ENCODE measurements at regions not wholly inside any gene's neighbourhood (a gene's known extent, or its start where the extent isn't known, plus 50 kb on each side); places are given as distances from the start of the nearest gene placed in this dataset.

GRCh38 chr9:85417674-85418073 lies 324.1 kb downstream of the AGTPBP1 start:
- Histone ChIP-seq H3K27me3 (ENCODE audit: control insufficient read depth in 1 of 2, insufficient read depth in 2 of 2, low read length in 2 of 2) (no peaks in the 10 kb centered on the region), H3K27ac (ENCODE audit: low read depth in 2 of 2, low read length in 1 of 2) (no peak overlapping the region), H3K9me3 (ENCODE audit: control insufficient read depth in 2 of 2, insufficient read depth in 1 of 2, low read depth in 1 of 2, low read length in 1 of 2) (peaks cover 0 to 1% of the 10 kb centered on the region in 2 donors), H3K4me3 (ENCODE audit: low read depth in 1 of 2, low read length in 2 of 2) (no peak overlapping the region), H3K36me3 (ENCODE audit: control insufficient read depth in 2 of 2, insufficient read depth in 2 of 2, low read length in 1 of 2) (no peaks in the 10 kb centered on the region), H3K4me1 (ENCODE audit: control insufficient read depth in 2 of 2, insufficient read depth in 2 of 2, low read length in 1 of 2) (no peaks in the 10 kb centered on the region)
- WGBS, 2 donors = 81 to 85% methylated on average over 3 of the region's 3 CpGs

- no peaks in the 10 kb centered on the region for H3K36me3 ChIP-seq (ENCODE audit: control insufficient read depth in 2 of 2, insufficient read depth in 2 of 2, low read length in 1 of 2)
- H3K27me3 ChIP-seq (ENCODE audit: control insufficient read depth in 1 of 2, insufficient read depth in 2 of 2, low read length in 2 of 2) = no peaks in the 10 kb centered on the region
- H3K27ac ChIP-seq (ENCODE audit: low read depth in 2 of 2, low read length in 1 of 2) = no peak overlapping the region
- WGBS, 2 donors = 64 to 70% methylated on average over 1 of the region's 1 CpG
- H3K9me3 ChIP-seq (ENCODE audit: control insufficient read depth in 2 of 2, insufficient read depth in 1 of 2, low read depth in 1 of 2, low read length in 1 of 2) = no peaks in the 10 kb centered on the region
- H3K4me1 ChIP-seq (ENCODE audit: control insufficient read depth in 2 of 2, insufficient read depth in 2 of 2, low read length in 1 of 2) = no peaks in the 10 kb centered on the region
- no peak overlapping the region for H3K4me3 ChIP-seq (ENCODE audit: low read depth in 1 of 2, low read length in 2 of 2)
These were observed 325.0 kb downstream of the AGTPBP1 start for GRCh38 chr9:85416715-85417114.

GRCh38 chr9:85414390-85414789 lies 327.4 kb downstream of the AGTPBP1 start:
- H3K27me3 ChIP-seq (ENCODE audit: control insufficient read depth in 1 of 2, insufficient read depth in 2 of 2, low read length in 2 of 2) = no peaks in the 10 kb centered on the region
- H3K36me3 ChIP-seq (ENCODE audit: control insufficient read depth in 2 of 2, insufficient read depth in 2 of 2, low read length in 1 of 2) = no peaks in the 10 kb centered on the region
- 52 to 63% methylated on average over 5 of the region's 5 CpGs for WGBS, 2 donors
- no peaks in the 10 kb centered on the region for H3K9me3 ChIP-seq (ENCODE audit: control insufficient read depth in 2 of 2, insufficient read depth in 1 of 2, low read depth in 1 of 2, low read length in 1 of 2)
- H3K4me3 ChIP-seq (ENCODE audit: low read depth in 1 of 2, low read length in 2 of 2) = no peak overlapping the region
- H3K4me1 ChIP-seq (ENCODE audit: control insufficient read depth in 2 of 2, insufficient read depth in 2 of 2, low read length in 1 of 2) = no peaks in the 10 kb centered on the region
- no peak overlapping the region for H3K27ac ChIP-seq (ENCODE audit: low read depth in 2 of 2, low read length in 1 of 2)

GRCh38 chr9:85408494-85408893 lies 333.3 kb downstream of the AGTPBP1 start:
- peaks cover 0 to 3% of the 10 kb centered on the region in 2 donors for H3K9me3 ChIP-seq (ENCODE audit: control insufficient read depth in 2 of 2, insufficient read depth in 1 of 2, low read depth in 1 of 2, low read length in 1 of 2)
- WGBS, 2 donors = 62 to 71% methylated on average over 4 to 5 of the region's 5 CpGs
- no peak overlapping the region for H3K4me3 ChIP-seq (ENCODE audit: low read depth in 1 of 2, low read length in 2 of 2)
- H3K27me3 ChIP-seq (ENCODE audit: control insufficient read depth in 1 of 2, insufficient read depth in 2 of 2, low read length in 2 of 2) = no peaks in the 10 kb centered on the region
- H3K36me3 ChIP-seq (ENCODE audit: control insufficient read depth in 2 of 2, insufficient read depth in 2 of 2, low read length in 1 of 2) = no peaks in the 10 kb centered on the region
- no peaks in the 10 kb centered on the region for H3K4me1 ChIP-seq (ENCODE audit: control insufficient read depth in 2 of 2, insufficient read depth in 2 of 2, low read length in 1 of 2)
- H3K27ac ChIP-seq (ENCODE audit: low read depth in 2 of 2, low read length in 1 of 2) = no peak overlapping the region

GRCh38 chr9:85405566-85405950 lies 336.2 kb downstream of the AGTPBP1 start:
- WGBS, 2 donors = 72 to 76% methylated on average over 6 of the region's 6 CpGs
- no peaks in the 10 kb centered on the region for H3K4me1 ChIP-seq (ENCODE audit: control insufficient read depth in 2 of 2, insufficient read depth in 2 of 2, low read length in 1 of 2)
- no peaks in the 10 kb centered on the region for H3K27me3 ChIP-seq (ENCODE audit: control insufficient read depth in 1 of 2, insufficient read depth in 2 of 2, low read length in 2 of 2)
- H3K4me3 ChIP-seq (ENCODE audit: low read depth in 1 of 2, low read length in 2 of 2) = no peak overlapping the region
- H3K36me3 ChIP-seq (ENCODE audit: control insufficient read depth in 2 of 2, insufficient read depth in 2 of 2, low read length in 1 of 2) = no peaks in the 10 kb centered on the region
- peaks cover 0 to 3% of the 10 kb centered on the region in 2 donors for H3K9me3 ChIP-seq (ENCODE audit: control insufficient read depth in 2 of 2, insufficient read depth in 1 of 2, low read depth in 1 of 2, low read length in 1 of 2)
- no peak overlapping the region for H3K27ac ChIP-seq (ENCODE audit: low read depth in 2 of 2, low read length in 1 of 2)

- no peak overlapping the region for H3K27ac ChIP-seq (ENCODE audit: low read depth in 2 of 2, low read length in 1 of 2)
- H3K9me3 ChIP-seq (ENCODE audit: control insufficient read depth in 2 of 2, insufficient read depth in 1 of 2, low read depth in 1 of 2, low read length in 1 of 2) = peaks cover 0 to 3% of the 10 kb centered on the region in 2 donors
- no peak overlapping the region for H3K4me3 ChIP-seq (ENCODE audit: low read depth in 1 of 2, low read length in 2 of 2)
- 88 to 90% methylated on average over 3 of the region's 3 CpGs for WGBS, 2 donors
- no peaks in the 10 kb centered on the region for H3K27me3 ChIP-seq (ENCODE audit: control insufficient read depth in 1 of 2, insufficient read depth in 2 of 2, low read length in 2 of 2)
- no peaks in the 10 kb centered on the region for H3K36me3 ChIP-seq (ENCODE audit: control insufficient read depth in 2 of 2, insufficient read depth in 2 of 2, low read length in 1 of 2)
- no peaks in the 10 kb centered on the region for H3K4me1 ChIP-seq (ENCODE audit: control insufficient read depth in 2 of 2, insufficient read depth in 2 of 2, low read length in 1 of 2)
These were observed 336.7 kb downstream of the AGTPBP1 start for GRCh38 chr9:85404911-85405565.

GRCh38 chr9:85402551-85402950 lies 339.2 kb downstream of the AGTPBP1 start:
- WGBS, 2 donors = 64 to 77% methylated on average over 5 of the region's 5 CpGs
- no peaks in the 10 kb centered on the region for H3K27me3 ChIP-seq (ENCODE audit: control insufficient read depth in 1 of 2, insufficient read depth in 2 of 2, low read length in 2 of 2)
- H3K27ac ChIP-seq (ENCODE audit: low read depth in 2 of 2, low read length in 1 of 2) = no peak overlapping the region
- no peaks in the 10 kb centered on the region for H3K4me1 ChIP-seq (ENCODE audit: control insufficient read depth in 2 of 2, insufficient read depth in 2 of 2, low read length in 1 of 2)
- H3K4me3 ChIP-seq (ENCODE audit: low read depth in 1 of 2, low read length in 2 of 2) = no peak overlapping the region
- no peaks in the 10 kb centered on the region for H3K9me3 ChIP-seq (ENCODE audit: control insufficient read depth in 2 of 2, insufficient read depth in 1 of 2, low read depth in 1 of 2, low read length in 1 of 2)
- no peaks in the 10 kb centered on the region for H3K36me3 ChIP-seq (ENCODE audit: control insufficient read depth in 2 of 2, insufficient read depth in 2 of 2, low read length in 1 of 2)

GRCh38 chr9:85401998-85402397 lies 339.8 kb downstream of the AGTPBP1 start:
- Histone ChIP-seq H3K27me3 (ENCODE audit: control insufficient read depth in 1 of 2, insufficient read depth in 2 of 2, low read length in 2 of 2) (no peaks in the 10 kb centered on the region), H3K4me1 (ENCODE audit: control insufficient read depth in 2 of 2, insufficient read depth in 2 of 2, low read length in 1 of 2) (no peaks in the 10 kb centered on the region), H3K36me3 (ENCODE audit: control insufficient read depth in 2 of 2, insufficient read depth in 2 of 2, low read length in 1 of 2) (no peaks in the 10 kb centered on the region), H3K4me3 (ENCODE audit: low read depth in 1 of 2, low read length in 2 of 2) (no peak overlapping the region), H3K9me3 (ENCODE audit: control insufficient read depth in 2 of 2, insufficient read depth in 1 of 2, low read depth in 1 of 2, low read length in 1 of 2) (no peaks in the 10 kb centered on the region), H3K27ac (ENCODE audit: low read depth in 2 of 2, low read length in 1 of 2) (no peak overlapping the region)
- 64 to 70% methylated on average over 1 of the region's 1 CpG for WGBS, 2 donors

GRCh38 chr9:85397005-85397404 lies 344.7 kb downstream of the AGTPBP1 start:
- no peaks in the 10 kb centered on the region for H3K9me3 ChIP-seq (ENCODE audit: control insufficient read depth in 2 of 2, insufficient read depth in 1 of 2, low read depth in 1 of 2, low read length in 1 of 2)
- H3K4me3 ChIP-seq (ENCODE audit: low read depth in 1 of 2, low read length in 2 of 2) = no peak overlapping the region
- no peaks in the 10 kb centered on the region for H3K27me3 ChIP-seq (ENCODE audit: control insufficient read depth in 1 of 2, insufficient read depth in 2 of 2, low read length in 2 of 2)
- no peaks in the 10 kb centered on the region for H3K36me3 ChIP-seq (ENCODE audit: control insufficient read depth in 2 of 2, insufficient read depth in 2 of 2, low read length in 1 of 2)
- no peak overlapping the region for H3K27ac ChIP-seq (ENCODE audit: low read depth in 2 of 2, low read length in 1 of 2)
- H3K4me1 ChIP-seq (ENCODE audit: control insufficient read depth in 2 of 2, insufficient read depth in 2 of 2, low read length in 1 of 2) = no peaks in the 10 kb centered on the region
- 90 to 93% methylated on average over 6 of the region's 6 CpGs for WGBS, 2 donors

GRCh38 chr9:85392260-85392659 lies 349.5 kb downstream of the AGTPBP1 start:
- Histone ChIP-seq H3K9me3 (ENCODE audit: control insufficient read depth in 2 of 2, insufficient read depth in 1 of 2, low read depth in 1 of 2, low read length in 1 of 2) (no peaks in the 10 kb centered on the region), H3K36me3 (ENCODE audit: control insufficient read depth in 2 of 2, insufficient read depth in 2 of 2, low read length in 1 of 2) (no peaks in the 10 kb centered on the region), H3K27me3 (ENCODE audit: control insufficient read depth in 1 of 2, insufficient read depth in 2 of 2, low read length in 2 of 2) (no peaks in the 10 kb centered on the region), H3K27ac (ENCODE audit: low read depth in 2 of 2, low read length in 1 of 2) (no peak overlapping the region), H3K4me3 (ENCODE audit: low read depth in 1 of 2, low read length in 2 of 2) (no peak overlapping the region), H3K4me1 (ENCODE audit: control insufficient read depth in 2 of 2, insufficient read depth in 2 of 2, low read length in 1 of 2) (no peaks in the 10 kb centered on the region)
- WGBS, 2 donors = 56 to 65% methylated on average over 5 of the region's 5 CpGs
